Sigmoid colon (tissue), 6 donors: ENCODE measurements at regions not wholly inside any gene's neighbourhood (a gene's known extent, or its start where the extent isn't known, plus 50 kb on each side); places are given as distances from the start of the nearest gene placed in this dataset.

Experiments used
- DNase-seq: peaks from one replicate; pipeline ENCODE4 v3.0.0-alpha.2; 2019
- H3K27ac ChIP-seq, 4 donors: fragments of 200-600 bp; sonication (generic); one replicate each; pipeline ENCODE4 v1.5.1; 2016 to 2019; ENCODE audit warnings: mild to moderate bottlenecking in 1 of 4
- H3K27me3 ChIP-seq, 3 donors: fragments of 200-600 bp; sonication (generic); one replicate each; pipeline ENCODE4 v1.5.1; 2019; ENCODE audit warnings: mild to moderate bottlenecking in 1 of 3
- H3K36me3 ChIP-seq, 4 donors: fragments of 200-600 bp; sonication (generic); one replicate each; pipeline ENCODE4 v1.5.1; 2016 to 2019
- H3K4me1 ChIP-seq, 4 donors: fragments of 200-600 bp; sonication (generic); one replicate each; pipeline ENCODE4 v1.5.1; 2017 to 2019
- H3K4me3 ChIP-seq, 4 donors: fragments of 200-600 bp; sonication (generic); one replicate each; pipeline ENCODE4 v1.5.1; 2017 to 2019; ENCODE audit warnings: mild to moderate bottlenecking in 2 of 4, moderate library complexity in 1 of 4
- H3K9me3 ChIP-seq, 4 donors: fragments of 200-600 bp in 3 of 4; sonication (generic) in 3 of 4; one replicate each; pipeline versions ENCODE4 v1.5.1 to v1.6.1; 2013 to 2019
- CTCF ChIP-seq, 4 experiments: fragments of 450-650 bp in 3 of 4; fragments of 200-600 bp in 1 of 4; IDR thresholded peaks; one replicate each; pipeline ENCODE4 v1.5.1; 2016 to 2019; ENCODE audit warnings: antibody characterized with exemption in 4 of 4, mild to moderate bottlenecking in 3 of 4, moderate library complexity in 2 of 4
- EP300 ChIP-seq, 4 donors: sonication (generic); formaldehyde crosslinking; IDR thresholded peaks; one replicate each; pipeline ENCODE4 v1.6.1; 2017; ENCODE audit warnings: antibody characterized with exemption in 4 of 4
- POLR2A ChIP-seq, 2 donors: fragments of 450-650 bp; IDR thresholded peaks; one replicate each; pipeline ENCODE4 v1.6.1; 2016; ENCODE audit warnings: antibody characterized with exemption in 2 of 2, mild to moderate bottlenecking in 2 of 2, moderate library complexity in 2 of 2
- POLR2AphosphoS5 ChIP-seq, 4 donors: sonication (generic); formaldehyde crosslinking; IDR thresholded peaks; one replicate each; pipeline ENCODE4 v1.6.1; 2017; ENCODE audit warnings: antibody characterized with exemption in 4 of 4
- WGBS, 2 donors: extraction: QIAGEN DNeasy Blood & Tissue Kit; methylation state at CpG; one replicate each; pipeline ENCODE4 v1.1.7; 2013; 5-methylcytosine and 5-hydroxymethylcytosine counted together
- intact Hi-C: fragments of 100-400 bp; cut with DNase I; formaldehyde crosslinking; loops from one replicate; pipeline ENCODE4 v1.15.1; 2023
- donor health status: healthy with polysubstance abuse.
- donor health status: healthy.

DNA sequence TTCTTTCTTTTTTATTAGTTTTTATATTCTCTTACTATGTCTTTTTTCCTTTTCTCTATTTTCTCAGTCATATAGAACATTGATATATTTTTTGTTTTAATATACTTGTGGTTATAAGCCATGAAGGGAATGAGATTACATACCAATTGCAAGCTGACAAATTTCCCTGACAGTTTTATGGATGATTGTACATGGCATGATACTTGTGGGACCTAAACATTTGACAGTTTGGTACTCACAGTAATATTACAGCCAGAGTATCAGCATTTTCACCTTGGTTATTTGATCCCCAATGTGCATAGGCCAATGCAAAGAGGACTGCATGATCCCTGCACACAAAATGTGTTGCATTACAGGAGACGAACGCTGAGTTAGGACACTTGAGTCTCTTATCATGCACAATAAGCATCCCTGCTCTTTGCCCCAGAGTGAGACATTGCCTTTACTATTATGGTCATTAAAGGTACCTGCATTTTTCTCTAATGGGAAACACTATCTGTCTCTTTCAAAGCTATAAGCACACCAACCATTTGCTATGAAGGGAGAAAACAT, 713.4 kb upstream of the PCDH20 start:
- TF ChIP-seq EP300 (IDR thresholded peaks at IDR 0.05) (no peak), POLR2AphosphoS5 (IDR thresholded peaks at IDR 0.05) (no peak), POLR2A (IDR thresholded peaks at IDR 0.05) (no peak), CTCF (IDR thresholded peaks at IDR 0.05) (no peak)
- Histone ChIP-seq H3K27ac (no peak overlapping the region), H3K4me1 (no peaks in the 10 kb centered on the region), H3K4me3 (no peak overlapping the region), H3K27me3 (no peaks in the 10 kb centered on the region), H3K9me3 (no peaks in the 10 kb centered on the region), H3K36me3 (no peaks in the 10 kb centered on the region)
- no peak for DNase-seq
- intact Hi-C loops: no loop called here
- 73 to 80% methylated on average over 2 of the region's 2 CpGs for WGBS, 2 donors

GRCh38 chr13:62126400-62126799, 710.8 kb upstream of the PCDH20 start:
- WGBS, 2 donors: 92 to 94% methylated on average over 1 of the region's 1 CpG
- TF ChIP-seq EP300 (IDR thresholded peaks at IDR 0.05) (no peak), CTCF (IDR thresholded peaks at IDR 0.05) (no peak), POLR2AphosphoS5 (IDR thresholded peaks at IDR 0.05) (no peak), POLR2A (IDR thresholded peaks at IDR 0.05) (no peak)

GRCh38 chr13:62125451-62125850, 709.8 kb upstream of the PCDH20 start:
- Histone ChIP-seq H3K4me1 (no peaks in the 10 kb centered on the region), H3K27ac (no peak overlapping the region), H3K4me3 (no peak overlapping the region), H3K27me3 (no peaks in the 10 kb centered on the region), H3K36me3 (no peaks in the 10 kb centered on the region), H3K9me3 (no peaks in the 10 kb centered on the region)
- intact Hi-C loops: no loop called here
- no peak for TF ChIP-seq CTCF (IDR thresholded peaks at IDR 0.05)
- no peak for TF ChIP-seq POLR2A (IDR thresholded peaks at IDR 0.05)
- no peak for TF ChIP-seq EP300 (IDR thresholded peaks at IDR 0.05)
- TF ChIP-seq POLR2AphosphoS5 (IDR thresholded peaks at IDR 0.05): no peak
- WGBS, 2 donors: 26 to 56% methylated on average over 1 of the region's 1 CpG
- DNase-seq: no peak

More at GRCh38 chr13:62126400-62126799, 710.8 kb upstream of the PCDH20 start:
- Histone ChIP-seq H3K36me3 (no peaks in the 10 kb centered on the region), H3K4me1 (no peaks in the 10 kb centered on the region), H3K27ac (no peak overlapping the region), H3K9me3 (no peaks in the 10 kb centered on the region), H3K4me3 (no peak overlapping the region), H3K27me3 (no peaks in the 10 kb centered on the region)
- intact Hi-C loops: no loop called here
- DNase-seq: no peak

GRCh38 chr13:62123409-62123808, 707.8 kb upstream of the PCDH20 start:
- intact Hi-C loops: no loop called here
- Histone ChIP-seq H3K27me3 (no peaks in the 10 kb centered on the region), H3K27ac (no peak overlapping the region), H3K4me3 (no peak overlapping the region), H3K36me3 (no peaks in the 10 kb centered on the region), H3K4me1 (no peaks in the 10 kb centered on the region), H3K9me3 (no peaks in the 10 kb centered on the region)
- 56 to 74% methylated on average over 2 of the region's 2 CpGs for WGBS, 2 donors
- TF ChIP-seq EP300 (IDR thresholded peaks at IDR 0.05) (no peak), CTCF (IDR thresholded peaks at IDR 0.05) (no peak), POLR2AphosphoS5 (IDR thresholded peaks at IDR 0.05) (no peak), POLR2A (IDR thresholded peaks at IDR 0.05) (no peak)
- no peak for DNase-seq

DNA sequence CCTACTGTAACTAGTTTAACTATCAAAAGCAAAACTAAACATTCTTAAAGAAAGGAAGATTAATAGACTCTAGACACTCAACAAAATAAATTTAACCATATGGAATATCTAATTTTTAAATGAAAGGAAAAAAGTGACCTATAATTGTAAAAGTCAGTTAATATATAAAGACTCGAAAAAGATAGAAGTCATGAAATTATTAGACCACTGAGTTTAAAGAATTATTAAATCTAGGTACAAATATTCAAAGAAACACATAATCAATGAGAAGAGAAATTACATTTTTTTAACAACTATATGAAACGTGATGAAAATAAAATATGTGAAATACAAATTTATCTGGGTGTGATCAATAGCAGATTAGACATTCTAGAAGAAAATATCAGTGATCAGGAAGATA, 706.8 kb upstream of the PCDH20 start:
- Histone ChIP-seq H3K4me1 (no peaks in the 10 kb centered on the region), H3K27ac (no peak overlapping the region), H3K27me3 (no peaks in the 10 kb centered on the region), H3K4me3 (no peak overlapping the region), H3K9me3 (no peaks in the 10 kb centered on the region), H3K36me3 (no peaks in the 10 kb centered on the region)
- TF ChIP-seq EP300 (IDR thresholded peaks at IDR 0.05) (no peak), POLR2A (IDR thresholded peaks at IDR 0.05) (no peak), POLR2AphosphoS5 (IDR thresholded peaks at IDR 0.05) (no peak), CTCF (IDR thresholded peaks at IDR 0.05) (no peak)
- intact Hi-C loops: no loop called here
- no peak for DNase-seq
- 57 to 66% methylated on average over 2 of the region's 2 CpGs for WGBS, 2 donors
